LNCaP clone FGC (cell line): ENCODE measurements at regions not wholly inside any gene's neighbourhood (a gene's known extent, or its start where the extent isn't known, plus 50 kb on each side); places are given as distances from the start of the nearest gene placed in this dataset.

Experiments
- DNase-seq: peaks from one replicate; pipeline ENCODE4 v3.0.0-alpha.2; 2011; ENCODE audit warnings: low read depth
- H3K4me3 ChIP-seq: 2 replicates; pipeline ENCODE4 v1.5.1; 2011; ENCODE audit warnings: mild to moderate bottlenecking, low read depth, low read length, control low read depth
- CTCF ChIP-seq: IDR thresholded peaks from 2 replicates; pipeline ENCODE4 v1.5.1; 2012; ENCODE audit warnings: mild to moderate bottlenecking; ENCODE audit not compliant: control insufficient read depth, insufficient read depth; ENCODE audit errors: extremely low read depth

GRCh38 chr1:209046058-209046417 lies 537.5 kb upstream of the CAMK1G start:
- no peak for TF ChIP-seq CTCF
- DNase-seq, result no peak
- H3K4me3 ChIP-seq, result no peak overlapping the region

DNA sequence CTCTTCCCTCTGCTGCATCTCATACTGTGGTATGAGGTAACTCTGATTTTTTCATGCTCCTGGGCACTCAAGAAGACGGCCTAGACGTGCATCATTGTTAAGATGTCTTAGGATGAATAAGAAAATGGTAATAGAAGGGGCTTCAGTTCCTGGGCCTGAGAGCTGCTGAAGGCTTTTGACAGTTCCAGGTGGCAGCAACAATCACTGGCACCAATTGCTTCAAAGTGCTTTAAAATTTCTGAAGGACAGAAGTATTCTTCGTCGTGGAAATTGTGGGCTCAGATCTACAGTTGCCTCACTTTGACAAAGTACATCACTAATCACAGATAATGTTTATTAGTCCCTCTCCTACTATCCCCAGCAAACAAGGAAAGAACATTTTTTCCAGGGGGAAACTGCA lies 536.6 kb upstream of the CAMK1G start:
- H3K4me3 ChIP-seq, result no peak overlapping the region
- no peak for DNase-seq
- no peak for TF ChIP-seq CTCF

DNA sequence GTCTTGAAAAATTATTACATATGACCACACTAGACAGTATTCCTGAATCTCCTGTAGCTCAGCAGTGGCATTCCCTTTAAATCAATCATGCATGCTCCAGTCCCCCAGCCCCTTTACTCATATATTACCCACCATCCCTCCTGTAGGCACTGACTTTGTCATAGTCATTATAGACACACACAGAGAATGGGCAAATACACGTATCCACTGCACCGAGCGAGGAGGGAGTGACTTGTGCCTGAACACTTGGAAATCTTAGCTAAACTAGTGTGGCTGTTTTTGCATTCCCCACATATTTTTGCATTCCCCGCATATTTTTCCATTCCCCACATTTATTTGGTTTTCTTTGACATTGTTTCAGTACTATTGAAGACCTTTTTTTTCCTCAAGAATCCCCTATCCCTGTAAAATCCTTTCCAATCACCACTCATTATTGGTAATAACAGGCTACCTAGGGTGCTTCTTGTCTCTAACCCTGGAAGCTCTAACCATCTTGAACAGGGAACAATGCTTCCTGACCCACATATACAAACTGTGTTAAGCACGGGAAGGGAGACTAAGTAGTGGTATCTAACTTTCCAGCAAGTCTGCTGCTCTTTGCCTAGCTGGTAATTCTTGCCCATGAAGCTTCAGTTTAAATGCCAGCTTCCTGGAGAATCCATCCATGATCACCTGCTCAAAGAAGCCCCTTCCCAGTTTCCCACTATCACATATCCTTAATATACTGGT lies 534.4 kb upstream of the CAMK1G start:
- H3K4me3 ChIP-seq, result no peak overlapping the region
- no peak for DNase-seq
- no peak for TF ChIP-seq CTCF

DNA sequence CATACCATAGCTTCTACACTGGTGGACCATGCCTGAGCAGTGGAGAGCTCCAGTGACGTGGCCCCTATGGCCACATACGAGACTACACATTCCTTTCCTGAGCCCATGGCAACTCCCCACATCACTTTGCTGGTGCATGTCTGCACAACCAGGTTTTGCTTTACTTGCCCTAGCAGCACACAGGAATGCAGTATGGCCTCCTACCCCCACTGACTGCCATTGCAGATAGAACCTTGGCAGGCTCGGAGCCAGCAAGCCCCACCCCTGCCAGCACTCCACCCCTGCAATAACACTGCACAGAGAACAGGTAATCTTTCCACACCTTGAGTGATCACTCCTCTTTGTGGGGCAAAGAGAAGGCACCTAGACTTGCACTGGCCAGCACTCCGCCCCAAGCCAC lies 531.9 kb upstream of the CAMK1G start:
- DNase-seq, result no peak
- H3K4me3 ChIP-seq, result no peak overlapping the region
- no peak for TF ChIP-seq CTCF

GRCh38 chr1:209053587-209053986 lies 529.9 kb upstream of the CAMK1G start:
- no peak overlapping the region for H3K4me3 ChIP-seq
- no peak for TF ChIP-seq CTCF
- DNase-seq, result no peak

DNA sequence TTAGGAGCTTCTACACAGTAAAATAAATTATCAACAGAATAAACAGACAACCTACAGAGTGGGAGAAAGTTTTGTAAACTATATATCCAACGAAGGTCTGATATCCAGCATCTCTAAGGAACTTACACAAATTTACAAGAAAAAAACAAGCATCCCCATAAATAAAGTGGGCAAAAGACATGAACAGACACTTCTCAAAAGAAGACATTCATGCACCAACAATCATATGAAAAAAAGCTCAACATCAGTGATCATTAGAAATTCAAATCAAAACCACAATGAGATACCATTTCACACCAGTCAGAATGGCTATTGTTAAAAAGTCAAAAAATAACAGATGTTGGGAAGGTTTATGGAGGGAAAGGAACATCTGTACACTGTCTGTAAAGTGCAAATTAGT lies 526.4 kb upstream of the CAMK1G start:
- DNase-seq, result no peak
- TF ChIP-seq CTCF, result no peak
- no peak overlapping the region for H3K4me3 ChIP-seq

DNA sequence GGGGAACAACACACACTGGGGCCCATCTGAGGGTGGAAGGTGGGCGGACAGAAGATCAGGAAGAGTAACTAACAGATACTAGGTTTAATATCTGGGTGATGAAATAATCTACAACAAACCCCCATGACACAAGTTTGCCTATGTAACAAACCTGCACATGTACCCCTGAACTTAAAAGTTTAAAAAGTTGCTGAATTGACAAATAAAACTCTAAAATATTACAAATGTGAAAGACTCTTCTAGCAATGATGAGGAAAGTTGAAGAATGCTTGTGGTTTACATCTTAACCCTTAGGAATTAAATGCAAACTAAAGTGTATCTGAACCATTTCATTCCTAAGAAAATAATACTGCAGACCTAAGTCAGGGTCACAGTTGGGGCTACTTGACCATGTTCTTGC lies 525.6 kb upstream of the CAMK1G start:
- TF ChIP-seq CTCF, result no peak
- no peak for DNase-seq
- no peak overlapping the region for H3K4me3 ChIP-seq
